ENCODE measurements at regions not wholly inside any gene's neighbourhood (a gene's known extent, or its start where the extent isn't known, plus 50 kb on each side); places are given as distances from the start of the nearest gene placed in this dataset.
A peak's percentile ranks its signal among the peaks of the same experiment; 100 is the strongest.

- ChIA-PET CTCF (interaction anchor here (3.2 to 4.1 kb wide), 2 partner anchors 10 to 80 kb away, joined by 15 to 20 read pairs; no protein-coding TSS in a partner anchor), POLR2A (no interaction called here)
- no peak for TF ChIP-seq CTCF (IDR thresholded peaks at IDR 0.05; ENCODE audit: insufficient read depth, low read depth, low read length)
- no peak overlapping the region for H3K4me3 ChIP-seq (ENCODE audit: low read depth, low read length)
- no peaks in the 10 kb centered on the region for H3K36me3 ChIP-seq (ENCODE audit: control insufficient read depth, insufficient read depth, low read length)
- DNase-seq (ENCODE audit: low read depth) = no peak
- peaks cover 5% of the 10 kb centered on the region for H3K27me3 ChIP-seq (ENCODE audit: control insufficient read depth, insufficient read depth, low read length)
These were observed 208.8 kb upstream of the IGF1R start for GRCh38 chr15:98439523-98439942.

- DNase-seq (ENCODE audit: low read depth) = no peak
- Histone ChIP-seq H3K27me3 (ENCODE audit: control insufficient read depth, insufficient read depth, low read length) (peaks cover 5% of the 10 kb centered on the region), H3K36me3 (ENCODE audit: control insufficient read depth, insufficient read depth, low read length) (no peaks in the 10 kb centered on the region), H3K4me3 (ENCODE audit: low read depth, low read length) (no peak overlapping the region)
- no peak for TF ChIP-seq CTCF (IDR thresholded peaks at IDR 0.05; ENCODE audit: insufficient read depth, low read depth, low read length)
- ChIA-PET CTCF (interaction anchor here (0.7 to 4.1 kb wide), 10 partner anchors 9 to 635 kb away, joined by 3 to 20 read pairs (median 6); no protein-coding TSS in a partner anchor), POLR2A (no interaction called here)
These were observed 207.4 kb upstream of the IGF1R start for GRCh38 chr15:98440917-98441316.

GRCh38 chr15:98441599-98441998 is 206.7 kb upstream of the IGF1R start:
- no peak overlapping the region for H3K4me3 ChIP-seq (ENCODE audit: low read depth, low read length)
- H3K36me3 ChIP-seq (ENCODE audit: control insufficient read depth, insufficient read depth, low read length) = no peaks in the 10 kb centered on the region
- ChIA-PET POLR2A (no interaction called here), CTCF (interaction anchor here (0.6 to 4.1 kb wide), 21 partner anchors 9 to 771 kb away, joined by 3 to 20 read pairs (median 4); no protein-coding TSS in a partner anchor)
- DNase-seq (ENCODE audit: low read depth) = no peak
- TF ChIP-seq CTCF (IDR thresholded peaks at IDR 0.05; ENCODE audit: insufficient read depth, low read depth, low read length) = no peak
- H3K27me3 ChIP-seq (ENCODE audit: control insufficient read depth, insufficient read depth, low read length) = peaks cover 5% of the 10 kb centered on the region

GRCh38 chr15:98442379-98442833 is 205.9 kb upstream of the IGF1R start:
- no peak overlapping the region for H3K4me3 ChIP-seq (ENCODE audit: low read depth, low read length)
- H3K36me3 ChIP-seq (ENCODE audit: control insufficient read depth, insufficient read depth, low read length) = no peaks in the 10 kb centered on the region
- TF ChIP-seq CTCF (IDR thresholded peaks at IDR 0.05; ENCODE audit: insufficient read depth, low read depth, low read length) = peak; percentile 84
- peak; percentile 57 for DNase-seq (ENCODE audit: low read depth)
- POLR2A ChIA-PET = no interaction called here
- peaks cover 5% of the 10 kb centered on the region for H3K27me3 ChIP-seq (ENCODE audit: control insufficient read depth, insufficient read depth, low read length)
- CTCF ChIA-PET = interaction anchor here (0.5 to 4.1 kb wide), 28 partner anchors 9 to 770 kb away, joined by 3 to 20 read pairs (median 4); no protein-coding TSS in a partner anchor

GRCh38 chr15:98442901-98443300 is 205.4 kb upstream of the IGF1R start:
- POLR2A ChIA-PET = no interaction called here
- Histone ChIP-seq H3K36me3 (ENCODE audit: control insufficient read depth, insufficient read depth, low read length) (no peaks in the 10 kb centered on the region), H3K27me3 (ENCODE audit: control insufficient read depth, insufficient read depth, low read length) (peaks cover 5% of the 10 kb centered on the region), H3K4me3 (ENCODE audit: low read depth, low read length) (no peak overlapping the region)
- TF ChIP-seq CTCF (IDR thresholded peaks at IDR 0.05; ENCODE audit: insufficient read depth, low read depth, low read length) = no peak
- CTCF ChIA-PET = interaction anchor here (0.6 to 4.1 kb wide), 19 partner anchors 8 to 770 kb away, joined by 3 to 20 read pairs (median 4); no protein-coding TSS in a partner anchor
- DNase-seq (ENCODE audit: low read depth) = no peak
